Nephron progenitor cell (in vitro differentiated cells): ENCODE measurements at regions not wholly inside any gene's neighbourhood (a gene's known extent, or its start where the extent isn't known, plus 50 kb on each side); places are given as distances from the start of the nearest gene placed in this dataset.

ENCODE experiments used
- DNase-seq: peaks from one replicate; pipeline ENCODE4 v3.0.0; 2021
- H3K27ac Mint-ChIP-seq: 2 replicates; pipeline ENCODE4 v1.8.0; 2021; ENCODE audit warnings: mild to moderate bottlenecking, moderate library complexity, mixed read lengths
- H3K27me3 Mint-ChIP-seq: 2 replicates; pipeline ENCODE4 v1.8.0; 2021; ENCODE audit warnings: mild to moderate bottlenecking, low read depth, mixed read lengths; ENCODE audit not compliant: poor library complexity
- H3K36me3 Mint-ChIP-seq: 2 replicates; pipeline ENCODE4 v1.8.0; 2021; ENCODE audit warnings: low read depth, mixed read lengths
- H3K4me1 Mint-ChIP-seq: 2 replicates; pipeline ENCODE4 v1.8.0; 2021; ENCODE audit warnings: mixed read lengths
- H3K4me3 Mint-ChIP-seq: 2 replicates; pipeline ENCODE4 v1.8.0; 2021; ENCODE audit warnings: mild to moderate bottlenecking, moderate library complexity, mixed read lengths
- H3K9me3 Mint-ChIP-seq: 2 replicates; pipeline ENCODE4 v1.8.0; 2021; ENCODE audit warnings: mild to moderate bottlenecking, moderate library complexity, mixed read lengths
- TF ChIP-seq, protein P1 (sequence below): fragments of 200-600 bp; sonication (generic); IDR thresholded peaks from 2 replicates; pipeline ENCODE4 v1.5.0; 2021; ENCODE audit warnings: antibody characterized with exemption

DNA sequence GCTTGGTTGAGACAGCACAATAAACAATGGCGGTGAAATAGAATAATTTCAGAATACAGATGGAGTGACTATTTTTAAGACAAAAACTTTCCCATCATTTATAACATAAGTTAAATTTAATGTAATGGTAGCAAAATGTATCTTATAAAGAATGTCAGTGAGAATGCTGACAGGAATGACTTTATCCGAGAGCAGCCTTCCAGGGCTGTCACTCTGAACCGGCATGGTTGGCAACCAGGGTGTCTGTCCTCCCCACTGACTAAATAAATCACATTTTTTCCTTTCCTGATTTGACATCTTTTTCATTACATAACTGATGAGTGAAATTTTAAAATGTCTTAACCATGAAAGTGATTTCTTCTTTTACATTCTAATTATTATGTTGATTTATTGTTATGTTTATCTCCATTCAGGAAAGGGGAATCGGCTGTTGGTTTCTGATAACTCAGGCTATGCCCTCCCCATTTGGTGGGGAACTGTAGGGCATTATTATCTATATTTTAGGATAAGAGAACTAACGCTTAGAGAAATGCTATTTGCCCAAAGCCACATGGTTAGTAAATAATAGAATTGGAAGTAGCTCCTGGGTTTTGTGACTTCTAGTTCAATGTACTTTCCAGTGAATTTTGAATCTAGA is 109.2 kb upstream of the OGFRL1 start:
- Mint-ChIP-seq H3K4me3 (no peak overlapping the region), H3K27ac (no peak overlapping the region), H3K27me3 (no peaks in the 10 kb centered on the region), H3K36me3 (no peaks in the 10 kb centered on the region), H3K9me3 (peaks cover 15% of the 10 kb centered on the region), H3K4me1 (no peaks in the 10 kb centered on the region)
- no peak for DNase-seq
- TF ChIP-seq, protein P1, sequence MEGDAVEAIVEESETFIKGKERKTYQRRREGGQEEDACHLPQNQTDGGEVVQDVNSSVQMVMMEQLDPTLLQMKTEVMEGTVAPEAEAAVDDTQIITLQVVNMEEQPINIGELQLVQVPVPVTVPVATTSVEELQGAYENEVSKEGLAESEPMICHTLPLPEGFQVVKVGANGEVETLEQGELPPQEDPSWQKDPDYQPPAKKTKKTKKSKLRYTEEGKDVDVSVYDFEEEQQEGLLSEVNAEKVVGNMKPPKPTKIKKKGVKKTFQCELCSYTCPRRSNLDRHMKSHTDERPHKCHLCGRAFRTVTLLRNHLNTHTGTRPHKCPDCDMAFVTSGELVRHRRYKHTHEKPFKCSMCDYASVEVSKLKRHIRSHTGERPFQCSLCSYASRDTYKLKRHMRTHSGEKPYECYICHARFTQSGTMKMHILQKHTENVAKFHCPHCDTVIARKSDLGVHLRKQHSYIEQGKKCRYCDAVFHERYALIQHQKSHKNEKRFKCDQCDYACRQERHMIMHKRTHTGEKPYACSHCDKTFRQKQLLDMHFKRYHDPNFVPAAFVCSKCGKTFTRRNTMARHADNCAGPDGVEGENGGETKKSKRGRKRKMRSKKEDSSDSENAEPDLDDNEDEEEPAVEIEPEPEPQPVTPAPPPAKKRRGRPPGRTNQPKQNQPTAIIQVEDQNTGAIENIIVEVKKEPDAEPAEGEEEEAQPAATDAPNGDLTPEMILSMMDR = no peak

GRCh38 chr6:71181565-71181964 is 107.0 kb upstream of the OGFRL1 start:
- Mint-ChIP-seq H3K4me1 (no peaks in the 10 kb centered on the region), H3K9me3 (peaks cover 15% of the 10 kb centered on the region), H3K36me3 (no peaks in the 10 kb centered on the region), H3K27me3 (no peaks in the 10 kb centered on the region), H3K4me3 (no peak overlapping the region), H3K27ac (no peak overlapping the region)
- no peak for DNase-seq
- TF ChIP-seq, protein P1 = no peak

DNA sequence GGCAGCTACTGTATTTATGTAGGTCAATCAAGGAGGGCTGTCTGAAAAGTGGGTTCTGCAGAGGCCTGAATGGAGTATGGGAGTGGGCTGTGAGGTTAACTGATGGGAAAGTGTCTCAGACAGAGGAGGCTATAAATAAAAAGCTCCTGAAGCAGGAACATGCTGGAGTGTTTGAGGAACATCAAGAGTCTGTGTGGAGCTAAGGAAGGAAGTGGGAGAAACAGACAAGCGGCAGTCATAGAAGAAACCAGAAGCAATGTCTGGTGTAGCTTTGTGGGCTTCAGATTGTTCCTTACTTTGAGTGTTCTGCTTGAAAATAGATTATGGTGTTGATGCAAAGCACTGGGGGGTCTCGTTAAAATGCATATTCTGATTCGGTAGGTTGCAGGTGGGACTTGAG is 101.5 kb upstream of the OGFRL1 start:
- TF ChIP-seq, protein P1 = no peak
- peaks cover 7% of the 10 kb centered on the region for H3K27me3 Mint-ChIP-seq
- H3K27ac Mint-ChIP-seq = no peak overlapping the region
- DNase-seq = no peak
- peaks cover 15% of the 10 kb centered on the region for H3K9me3 Mint-ChIP-seq
- H3K4me3 Mint-ChIP-seq = no peak overlapping the region
- H3K4me1 Mint-ChIP-seq = no peaks in the 10 kb centered on the region
- no peaks in the 10 kb centered on the region for H3K36me3 Mint-ChIP-seq

DNA sequence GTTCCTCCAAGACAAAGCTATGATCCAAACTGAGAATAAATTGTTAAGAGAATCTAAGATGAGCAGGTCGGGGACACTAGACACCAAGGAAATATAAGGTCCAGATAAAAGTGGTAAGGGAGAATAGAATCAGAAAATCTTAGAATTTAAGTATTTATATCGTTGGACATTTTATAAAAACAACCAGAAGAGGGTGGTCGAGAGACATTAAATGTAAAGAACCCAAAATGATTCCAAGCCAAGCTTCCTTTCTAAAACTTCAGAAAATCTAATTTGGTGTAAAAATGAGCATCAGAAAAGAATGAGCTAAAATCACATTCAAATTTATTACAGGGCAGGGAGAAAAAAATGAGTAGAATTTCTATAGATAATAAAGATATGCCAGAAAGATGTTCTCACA is 97.8 kb upstream of the OGFRL1 start:
- DNase-seq = no peak
- Mint-ChIP-seq H3K4me1 (peaks cover 5% of the 10 kb centered on the region), H3K27ac (no peak overlapping the region), H3K4me3 (no peak overlapping the region), H3K27me3 (peaks cover 7% of the 10 kb centered on the region), H3K36me3 (no peaks in the 10 kb centered on the region), H3K9me3 (no peaks in the 10 kb centered on the region)
- TF ChIP-seq, protein P1 = peak; percentile 34

DNA sequence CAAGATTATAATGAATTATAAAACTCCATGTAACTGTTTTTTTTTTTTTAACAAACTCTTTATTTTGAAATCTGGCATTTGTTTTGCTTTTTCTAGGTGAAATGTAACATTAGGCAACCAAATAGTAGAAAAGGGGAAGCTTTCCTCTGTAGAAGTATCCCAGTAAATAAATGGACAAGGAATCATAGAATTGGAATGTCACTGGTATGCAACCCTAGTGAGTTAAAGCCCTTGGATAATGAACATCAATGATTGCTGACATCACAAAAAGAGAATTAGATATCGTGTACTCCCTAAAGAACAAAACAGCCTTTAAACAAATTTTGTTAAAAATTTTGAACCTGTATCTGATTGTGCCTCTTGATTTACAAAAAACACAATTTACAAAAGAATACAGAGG is 93.9 kb upstream of the OGFRL1 start:
- DNase-seq = no peak
- no peaks in the 10 kb centered on the region for H3K36me3 Mint-ChIP-seq
- H3K9me3 Mint-ChIP-seq = no peaks in the 10 kb centered on the region
- peaks cover 20% of the 10 kb centered on the region for H3K4me1 Mint-ChIP-seq
- TF ChIP-seq, protein P1 = no peak
- H3K27me3 Mint-ChIP-seq = peaks cover 3% of the 10 kb centered on the region
- H3K4me3 Mint-ChIP-seq = no peak overlapping the region
- H3K27ac Mint-ChIP-seq = no peak overlapping the region

GRCh38 chr6:71197267-71197666 is 91.3 kb upstream of the OGFRL1 start:
- H3K36me3 Mint-ChIP-seq = no peaks in the 10 kb centered on the region
- no peak overlapping the region for H3K4me3 Mint-ChIP-seq
- H3K27me3 Mint-ChIP-seq = no peaks in the 10 kb centered on the region
- no peak for DNase-seq
- H3K9me3 Mint-ChIP-seq = no peaks in the 10 kb centered on the region
- peak overlapping the region; percentile 50 for H3K27ac Mint-ChIP-seq
- TF ChIP-seq, protein P1 = no peak
- H3K4me1 Mint-ChIP-seq = peaks cover 20% of the 10 kb centered on the region
